Thymus (tissue), 11 donors: ENCODE measurements at regions not wholly inside any gene's neighbourhood (a gene's known extent, or its start where the extent isn't known, plus 50 kb on each side); places are given as distances from the start of the nearest gene placed in this dataset.

Experiments
- DNase-seq, 9 donors: peaks; one replicate each; pipeline ENCODE4 v3.0.0-alpha.2; 2013; ENCODE audit warnings: low spot score in 9 of 9, low read depth in 6 of 9, missing footprints in 1 of 9
- H3K27ac ChIP-seq, 2 donors: one replicate each; pipeline ENCODE4 v1.5.1; 2013; ENCODE audit warnings: control low read depth in 1 of 2, low read depth in 1 of 2, low read length in 1 of 2, mild to moderate bottlenecking in 1 of 2, moderate library complexity in 1 of 2
- H3K27me3 ChIP-seq, 2 donors: one replicate each; pipeline ENCODE4 v1.5.1; 2013; ENCODE audit warnings: low read length in 1 of 2; ENCODE audit not compliant: control insufficient read depth in 2 of 2, insufficient read depth in 1 of 2
- H3K36me3 ChIP-seq, 2 donors: one replicate each; pipeline ENCODE4 v1.5.1; 2013; ENCODE audit warnings: low read length in 1 of 2, mild to moderate bottlenecking in 1 of 2, moderate library complexity in 1 of 2; ENCODE audit not compliant: control insufficient read depth in 2 of 2, insufficient read depth in 2 of 2
- H3K4me1 ChIP-seq, 2 donors: one replicate each; pipeline ENCODE4 v1.5.1; 2013; ENCODE audit warnings: low read length in 2 of 2; ENCODE audit not compliant: control insufficient read depth in 2 of 2, insufficient read depth in 2 of 2
- H3K4me3 ChIP-seq, 2 donors: one replicate each; pipeline ENCODE4 v1.5.1; 2013; ENCODE audit warnings: low read length in 2 of 2, control low read depth in 1 of 2, mild to moderate bottlenecking in 1 of 2
- H3K9me3 ChIP-seq, 2 donors: one replicate each; pipeline ENCODE4 v1.5.1; 2013; ENCODE audit warnings: low read length in 1 of 2, mild to moderate bottlenecking in 1 of 2; ENCODE audit not compliant: control insufficient read depth in 2 of 2, insufficient read depth in 1 of 2
- WGBS: extraction: QIAGEN DNeasy Blood & Tissue Kit; methylation state at CpG from one replicate; pipeline ENCODE4 v1.1.7; 2013; 5-methylcytosine and 5-hydroxymethylcytosine counted together
- donor health status: healthy.

- WGBS = 80% methylated on average over 4 of the region's 4 CpGs
- Histone ChIP-seq H3K27me3 (no peaks in the 10 kb centered on the region), H3K27ac (no peak overlapping the region), H3K9me3 (no peaks in the 10 kb centered on the region), H3K36me3 (no peaks in the 10 kb centered on the region), H3K4me3 (no peak overlapping the region), H3K4me1 (no peaks in the 10 kb centered on the region)
- DNase-seq = peak in 1 of 9 donors; percentile 5
These were observed 176.9 kb downstream of the PDHA2 start for GRCh38 chr4:96016634-96017299.

- Histone ChIP-seq H3K4me3 (no peak overlapping the region), H3K27ac (no peak overlapping the region), H3K27me3 (no peaks in the 10 kb centered on the region), H3K9me3 (no peaks in the 10 kb centered on the region), H3K36me3 (no peaks in the 10 kb centered on the region), H3K4me1 (no peaks in the 10 kb centered on the region)
- peak in 6 of 9 donors; percentile 6 to 56 (median 10) for DNase-seq
- 9% methylated on average over 1 of the region's 1 CpG for WGBS
These were observed 185.1 kb downstream of the PDHA2 start for GRCh38 chr4:96025011-96025410.

- Histone ChIP-seq H3K9me3 (no peaks in the 10 kb centered on the region), H3K36me3 (no peaks in the 10 kb centered on the region), H3K4me1 (no peaks in the 10 kb centered on the region), H3K4me3 (no peak overlapping the region), H3K27ac (no peak overlapping the region), H3K27me3 (no peaks in the 10 kb centered on the region)
- peak in 8 of 9 donors; percentile 2 to 68 (median 22) for DNase-seq
These were observed 195.8 kb downstream of the PDHA2 start for GRCh38 chr4:96035727-96036126.

DNA sequence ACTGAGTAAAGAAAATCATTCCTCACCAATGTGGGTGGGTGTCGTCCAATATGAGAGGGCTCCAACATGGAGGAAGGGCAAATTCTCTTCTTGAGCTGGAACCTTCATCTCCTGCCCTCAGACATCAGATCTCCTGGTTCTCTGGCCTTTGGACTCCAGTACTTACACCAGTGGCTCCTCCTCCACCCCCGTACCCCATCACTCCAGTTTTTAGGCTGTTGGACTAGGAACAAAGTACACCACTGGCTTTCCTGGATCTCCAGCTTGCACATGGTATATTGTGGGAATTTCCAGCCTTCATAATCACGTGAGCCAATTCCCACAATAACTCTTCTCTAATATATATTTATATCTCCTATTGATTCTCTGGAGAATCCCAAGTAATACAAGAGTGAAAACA is 196.9 kb downstream of the PDHA2 start:
- no peaks in the 10 kb centered on the region for H3K9me3 ChIP-seq
- H3K4me3 ChIP-seq = no peak overlapping the region
- DNase-seq = no peak
- no peaks in the 10 kb centered on the region for H3K36me3 ChIP-seq
- WGBS = 92% methylated on average over 3 of the region's 3 CpGs
- no peaks in the 10 kb centered on the region for H3K4me1 ChIP-seq
- no peaks in the 10 kb centered on the region for H3K27me3 ChIP-seq
- no peak overlapping the region for H3K27ac ChIP-seq

DNA sequence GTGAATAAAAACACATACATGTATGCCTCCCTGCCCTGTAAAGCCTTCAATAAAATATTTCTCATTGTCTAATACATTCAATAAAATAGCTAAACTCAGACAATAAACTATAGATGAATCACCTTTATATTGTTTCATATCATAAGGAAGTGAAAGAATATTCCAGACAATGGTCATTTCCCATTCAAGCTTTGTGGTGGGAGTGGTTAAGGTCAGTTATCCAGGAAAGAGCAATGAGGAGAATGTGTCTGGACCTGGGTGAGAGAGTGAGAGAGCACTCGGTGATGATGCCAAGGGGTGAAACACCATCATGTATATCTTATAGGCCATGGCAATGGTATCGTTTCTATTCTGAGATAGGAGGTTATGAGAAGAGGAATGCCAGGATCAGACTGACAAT is 197.8 kb downstream of the PDHA2 start:
- Histone ChIP-seq H3K4me3 (no peak overlapping the region), H3K27ac (no peak overlapping the region), H3K27me3 (no peaks in the 10 kb centered on the region), H3K9me3 (no peaks in the 10 kb centered on the region), H3K4me1 (no peaks in the 10 kb centered on the region), H3K36me3 (no peaks in the 10 kb centered on the region)
- no peak for DNase-seq
- WGBS = 98% methylated on average over 2 of the region's 2 CpGs

DNA sequence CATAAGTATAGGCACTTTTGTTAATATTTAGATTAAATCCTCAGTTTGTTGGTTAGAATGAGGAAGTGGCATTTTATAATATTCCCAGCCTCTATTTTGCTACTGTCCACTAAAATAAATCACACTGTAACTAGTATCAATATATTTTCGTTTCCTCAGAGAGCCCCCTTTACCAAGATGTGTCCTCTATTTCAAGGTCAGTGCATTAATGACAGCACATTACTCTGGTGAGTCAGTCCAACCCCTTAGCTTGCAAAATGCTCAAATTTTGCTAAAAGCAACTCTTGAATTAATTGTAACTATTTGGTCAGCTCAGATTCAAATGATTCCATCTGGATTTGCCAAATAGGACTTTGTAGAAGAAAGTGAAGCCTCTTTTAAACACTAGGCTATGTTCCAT is 199.3 kb downstream of the PDHA2 start:
- H3K4me3 ChIP-seq = no peak overlapping the region
- WGBS = 34% methylated on average over 1 of the region's 1 CpG
- DNase-seq = no peak
- H3K9me3 ChIP-seq = no peaks in the 10 kb centered on the region
- H3K27me3 ChIP-seq = no peaks in the 10 kb centered on the region
- no peak overlapping the region for H3K27ac ChIP-seq
- no peaks in the 10 kb centered on the region for H3K36me3 ChIP-seq
- no peaks in the 10 kb centered on the region for H3K4me1 ChIP-seq

DNA sequence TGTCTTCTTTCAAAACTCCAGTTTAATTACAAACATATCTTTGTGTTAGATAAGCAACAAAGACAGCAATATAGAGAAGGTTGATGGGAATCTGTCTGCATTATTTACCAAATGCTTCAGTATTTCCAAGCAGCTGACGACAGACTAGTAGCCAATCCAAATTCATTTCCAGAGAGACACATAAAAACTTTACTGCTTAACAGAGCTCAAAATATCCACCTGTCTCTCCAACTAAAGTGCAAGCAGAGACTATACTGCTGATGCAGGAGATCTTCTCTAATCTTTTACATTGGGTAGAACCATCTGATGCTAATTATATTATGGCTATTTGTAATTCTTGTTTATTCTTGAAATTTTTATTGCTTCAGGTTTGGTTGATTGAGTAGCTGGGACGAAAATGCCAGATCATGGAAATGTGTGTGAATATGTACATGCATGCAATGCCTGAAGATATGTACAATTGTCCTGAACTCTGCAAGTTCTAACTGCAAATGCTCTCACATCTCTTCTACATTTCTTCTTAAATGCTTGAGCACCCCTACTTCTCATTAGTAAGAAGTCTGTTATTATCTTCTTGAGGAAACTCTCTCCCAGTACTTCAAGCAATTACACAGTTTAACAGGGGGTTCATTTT is 200.0 kb downstream of the PDHA2 start:
- no peaks in the 10 kb centered on the region for H3K36me3 ChIP-seq
- no peak for DNase-seq
- H3K27me3 ChIP-seq = no peaks in the 10 kb centered on the region
- H3K9me3 ChIP-seq = no peaks in the 10 kb centered on the region
- H3K4me3 ChIP-seq = no peak overlapping the region
- no peaks in the 10 kb centered on the region for H3K4me1 ChIP-seq
- 96% methylated on average over 2 of the region's 2 CpGs for WGBS
- no peak overlapping the region for H3K27ac ChIP-seq

DNA sequence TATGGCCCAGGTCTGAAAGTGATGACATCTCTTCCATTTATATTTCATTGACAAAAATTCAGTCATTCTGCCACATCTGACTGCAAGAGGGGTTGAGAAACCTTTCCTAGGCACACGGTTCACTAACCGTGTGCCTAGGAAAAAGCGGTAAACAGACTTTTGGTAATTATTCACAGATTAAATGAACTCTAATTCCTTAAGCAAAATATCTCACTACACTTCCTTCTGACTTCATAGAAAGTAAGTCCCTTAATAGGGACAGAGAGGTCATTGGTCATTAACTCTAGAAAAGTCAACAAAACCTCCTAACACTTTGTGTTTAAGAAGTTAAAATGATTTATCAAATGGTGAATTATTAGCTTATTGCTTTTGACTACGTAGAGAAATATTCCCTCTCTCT is 205.1 kb downstream of the PDHA2 start:
- Histone ChIP-seq H3K27me3 (no peaks in the 10 kb centered on the region), H3K4me3 (no peak overlapping the region), H3K4me1 (no peaks in the 10 kb centered on the region), H3K9me3 (no peaks in the 10 kb centered on the region), H3K27ac (no peak overlapping the region), H3K36me3 (no peaks in the 10 kb centered on the region)
- DNase-seq = no peak
- 97% methylated on average over 4 of the region's 4 CpGs for WGBS

DNA sequence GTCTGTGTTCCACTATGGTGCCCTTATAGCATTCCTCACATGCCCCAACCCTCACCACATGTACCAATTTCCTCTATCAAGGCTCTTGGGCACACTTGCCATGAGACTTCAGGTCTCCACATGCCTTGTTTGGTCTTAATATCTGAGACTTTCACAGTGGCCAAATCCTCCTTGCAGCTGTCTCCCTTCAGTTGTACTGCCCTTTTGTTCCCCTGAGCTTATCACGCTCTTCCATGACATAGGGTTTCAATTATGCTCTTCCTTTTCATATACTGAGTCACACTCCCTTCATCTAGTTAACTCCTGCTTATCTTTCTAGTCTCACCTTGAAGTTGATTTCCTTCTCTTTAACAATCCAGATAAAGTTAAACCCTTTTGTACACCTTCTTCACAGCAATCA is 212.9 kb downstream of the PDHA2 start:
- no peaks in the 10 kb centered on the region for H3K27me3 ChIP-seq
- peaks cover 0 to 4% of the 10 kb centered on the region in 2 donors for H3K9me3 ChIP-seq
- 98% methylated on average over 1 of the region's 1 CpG for WGBS
- DNase-seq = no peak
- no peak overlapping the region for H3K27ac ChIP-seq
- H3K4me1 ChIP-seq = no peaks in the 10 kb centered on the region
- H3K36me3 ChIP-seq = no peaks in the 10 kb centered on the region
- no peak overlapping the region for H3K4me3 ChIP-seq
